Natural killer cell (primary cell): ENCODE measurements at regions not wholly inside any gene's neighbourhood (a gene's known extent, or its start where the extent isn't known, plus 50 kb on each side); places are given as distances from the start of the nearest gene placed in this dataset.

Source experiments
- ATAC-seq, 3 donors: fragments of 150-1000 bp in 2 of 3; fragments of 200-7000 bp in 1 of 3; cut with Tn5 transposase; 1 replicate in 1 of 3; 2 replicates in 2 of 3; pipeline ENCODE4 v1.10.0; 2021; ENCODE audit warnings: mild to moderate bottlenecking in 2 of 3, moderate library complexity in 2 of 3
- DNase-seq, 2 donors: peaks; one replicate each; pipeline versions ENCODE4 v3.0.0 to v3.0.0-alpha.2; 2013 to 2021; ENCODE audit warnings: mixed read lengths in 1 of 2
- H3K27ac ChIP-seq: one replicate; pipeline ENCODE4 v1.5.1; 2013; ENCODE audit warnings: mild to moderate bottlenecking, low read length
- H3K27me3 ChIP-seq: one replicate; pipeline ENCODE4 v1.6.1; 2013; ENCODE audit warnings: low read length; ENCODE audit not compliant: control insufficient read depth, insufficient read depth
- H3K36me3 ChIP-seq: one replicate; pipeline ENCODE4 v1.6.1; 2013; ENCODE audit warnings: low read length; ENCODE audit not compliant: control insufficient read depth, insufficient read depth
- H3K4me1 ChIP-seq: one replicate; pipeline ENCODE4 v1.6.1; 2013; ENCODE audit warnings: low read length; ENCODE audit not compliant: control insufficient read depth, insufficient read depth
- H3K4me3 ChIP-seq: one replicate; pipeline ENCODE4 v1.5.1; 2013; ENCODE audit warnings: low read length
- H3K9me3 ChIP-seq: one replicate; pipeline ENCODE4 v1.6.1; 2013; ENCODE audit warnings: low read length; ENCODE audit not compliant: control insufficient read depth, insufficient read depth
- H3K27ac Mint-ChIP-seq, 2 donors: one replicate each; pipeline ENCODE4 v1.8.0; 2022; ENCODE audit warnings: mild to moderate bottlenecking in 2 of 2, mixed read lengths in 2 of 2, moderate library complexity in 1 of 2
- H3K27me3 Mint-ChIP-seq, 2 donors: one replicate each; pipeline ENCODE4 v1.8.0; 2022; ENCODE audit warnings: low read depth in 2 of 2, mixed read lengths in 2 of 2
- H3K36me3 Mint-ChIP-seq: one replicate; pipeline ENCODE4 v1.8.0; 2022; ENCODE audit warnings: mixed read lengths
- H3K4me1 Mint-ChIP-seq, 2 donors: one replicate each; pipeline ENCODE4 v1.8.0; 2022; ENCODE audit warnings: mixed read lengths in 2 of 2
- H3K4me3 Mint-ChIP-seq: one replicate; pipeline ENCODE4 v1.8.0; 2022; ENCODE audit warnings: mild to moderate bottlenecking, moderate library complexity, mixed read lengths
- H3K9me3 Mint-ChIP-seq, 2 donors: one replicate each; pipeline ENCODE4 v1.8.0; 2022; ENCODE audit warnings: mixed read lengths in 2 of 2
- CTCF ChIP-seq: fragments of 200-600 bp; IDR thresholded peaks from one replicate; pipeline ENCODE4 v1.8.0; 2022; ENCODE audit warnings: antibody characterized with exemption
- WGBS: methylation state at CpG from one replicate; pipeline ENCODE4 v1.1.7; 2013; ENCODE audit warnings: missing lambda C conversion rate; ENCODE audit not compliant: insufficient coverage; 5-methylcytosine and 5-hydroxymethylcytosine counted together
- intact Hi-C: fragments of 100-400 bp; cut with micrococcal nuclease; formaldehyde crosslinking; loops from one replicate; pipeline ENCODE4 v1.14.2; 2022

DNA sequence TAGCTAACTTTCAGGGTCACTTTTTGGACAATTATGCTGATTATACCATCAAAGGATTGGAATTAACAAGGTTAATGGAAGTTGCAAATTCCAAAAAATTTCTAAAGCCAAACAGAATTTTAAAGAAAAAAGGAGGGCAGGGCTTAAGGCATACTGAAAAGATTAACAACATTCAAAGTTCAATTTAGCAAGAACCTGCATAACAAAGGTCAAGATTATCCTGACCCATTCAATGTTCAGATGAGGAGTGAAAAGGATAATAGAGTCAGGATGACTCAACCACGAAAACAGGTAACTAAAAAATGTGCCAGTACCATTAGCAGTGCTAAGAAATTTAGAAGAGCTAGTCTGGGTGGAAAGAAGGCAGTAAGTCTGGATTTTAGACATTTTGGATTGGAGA is 139.8 kb upstream of the HNMT start:
- no peak for TF ChIP-seq CTCF

GRCh38 chr2:137826373-137827372 is 137.6 kb upstream of the HNMT start:
- Mint-ChIP-seq H3K27ac (no peak overlapping the region), H3K4me1 (no peaks in the 10 kb centered on the region), H3K4me3 (no peak overlapping the region), H3K36me3 (no peaks in the 10 kb centered on the region), H3K9me3 (peaks cover 11 to 12% of the 10 kb centered on the region in 2 donors), H3K27me3 (no peaks in the 10 kb centered on the region)
- ATAC-seq (no peak), DNase-seq (no peak)
- no peak for TF ChIP-seq CTCF
- H3K27ac ChIP-seq: no peak overlapping the region
- H3K27me3 ChIP-seq: no peaks in the 10 kb centered on the region
- H3K9me3 ChIP-seq: no peaks in the 10 kb centered on the region
- 71% methylated on average over 5 of the region's 5 CpGs for WGBS
- intact Hi-C loops: no loop called here
- no peaks in the 10 kb centered on the region for H3K4me1 ChIP-seq
- H3K4me3 ChIP-seq: no peak overlapping the region
- no peaks in the 10 kb centered on the region for H3K36me3 ChIP-seq

More for the DNA sequence above, 139.8 kb upstream of the HNMT start:
- no peaks in the 10 kb centered on the region for H3K36me3 ChIP-seq
- no peaks in the 10 kb centered on the region for H3K4me1 Mint-ChIP-seq
- no peaks in the 10 kb centered on the region for H3K9me3 ChIP-seq
- DNase-seq: no peak
- H3K27ac Mint-ChIP-seq: no peak overlapping the region
- H3K9me3 Mint-ChIP-seq: peaks cover 13 to 16% of the 10 kb centered on the region in 2 donors
- intact Hi-C loops: no loop called here
- no peaks in the 10 kb centered on the region for H3K27me3 ChIP-seq
- H3K4me3 Mint-ChIP-seq: no peak overlapping the region
- no peak overlapping the region for H3K27ac ChIP-seq
- no peaks in the 10 kb centered on the region for H3K27me3 Mint-ChIP-seq
- 63% methylated on average over 1 of the region's 1 CpG for WGBS
- H3K4me3 ChIP-seq: no peak overlapping the region
- no peaks in the 10 kb centered on the region for H3K4me1 ChIP-seq
- no peak for ATAC-seq
- no peaks in the 10 kb centered on the region for H3K36me3 Mint-ChIP-seq

- H3K4me1 ChIP-seq: no peaks in the 10 kb centered on the region
- H3K9me3 Mint-ChIP-seq: peaks cover 6% of the 10 kb centered on the region in 2 donors
- no peaks in the 10 kb centered on the region for H3K36me3 ChIP-seq
- H3K9me3 ChIP-seq: no peaks in the 10 kb centered on the region
- ATAC-seq (no peak), DNase-seq (no peak)
- no peak for TF ChIP-seq CTCF
- H3K36me3 Mint-ChIP-seq: no peaks in the 10 kb centered on the region
- H3K27me3 ChIP-seq: no peaks in the 10 kb centered on the region
- intact Hi-C loops: no loop called here
- no peak overlapping the region for H3K4me3 ChIP-seq
- peaks cover 0 to 3% of the 10 kb centered on the region in 2 donors for H3K27me3 Mint-ChIP-seq
- 91% methylated on average over 2 of the region's 3 CpGs for WGBS
- no peaks in the 10 kb centered on the region for H3K4me1 Mint-ChIP-seq
- H3K4me3 Mint-ChIP-seq: no peak overlapping the region
- H3K27ac ChIP-seq: no peak overlapping the region
- no peak overlapping the region for H3K27ac Mint-ChIP-seq
Observed at GRCh38 chr2:137828624-137829023, 135.6 kb upstream of the HNMT start.
